Spleen (tissue), 7 donors: ENCODE measurements at regions not wholly inside any gene's neighbourhood (a gene's known extent, or its start where the extent isn't known, plus 50 kb on each side); places are given as distances from the start of the nearest gene placed in this dataset.

ENCODE experiments used
- POLR2A ChIP-seq, 3 donors: fragments of 450-650 bp; IDR thresholded peaks; one replicate each; pipeline ENCODE4 v1.5.1; 2017; ENCODE audit warnings: antibody characterized with exemption in 3 of 3, mild to moderate bottlenecking in 1 of 3
- TF ChIP-seq, protein P1 (sequence below), 11 experiments: fragments of 200-600 bp in 7 of 11; fragments of 450-650 bp in 4 of 11; sonication (generic) in 4 of 11; IDR thresholded peaks in 8 of 11; conservative IDR thresholded peaks in 3 of 11; 1 replicate in 7 of 11; 2 replicates in 4 of 11; pipeline versions ENCODE4 v1.4.0 to v1.8.0; 2016 to 2021; ENCODE audit warnings: antibody characterized with exemption in 11 of 11, inconsistent platforms in 4 of 11, mild to moderate bottlenecking in 1 of 11
- donor health status: DM: no; HTN: no; CAD: no; lungs with moderate emphysema.
- donor health status: DM: no; HTN: no; CAD: no.
- donor health status: DM: no; HTN: no; CAD: no.

- TF ChIP-seq, protein P1, sequence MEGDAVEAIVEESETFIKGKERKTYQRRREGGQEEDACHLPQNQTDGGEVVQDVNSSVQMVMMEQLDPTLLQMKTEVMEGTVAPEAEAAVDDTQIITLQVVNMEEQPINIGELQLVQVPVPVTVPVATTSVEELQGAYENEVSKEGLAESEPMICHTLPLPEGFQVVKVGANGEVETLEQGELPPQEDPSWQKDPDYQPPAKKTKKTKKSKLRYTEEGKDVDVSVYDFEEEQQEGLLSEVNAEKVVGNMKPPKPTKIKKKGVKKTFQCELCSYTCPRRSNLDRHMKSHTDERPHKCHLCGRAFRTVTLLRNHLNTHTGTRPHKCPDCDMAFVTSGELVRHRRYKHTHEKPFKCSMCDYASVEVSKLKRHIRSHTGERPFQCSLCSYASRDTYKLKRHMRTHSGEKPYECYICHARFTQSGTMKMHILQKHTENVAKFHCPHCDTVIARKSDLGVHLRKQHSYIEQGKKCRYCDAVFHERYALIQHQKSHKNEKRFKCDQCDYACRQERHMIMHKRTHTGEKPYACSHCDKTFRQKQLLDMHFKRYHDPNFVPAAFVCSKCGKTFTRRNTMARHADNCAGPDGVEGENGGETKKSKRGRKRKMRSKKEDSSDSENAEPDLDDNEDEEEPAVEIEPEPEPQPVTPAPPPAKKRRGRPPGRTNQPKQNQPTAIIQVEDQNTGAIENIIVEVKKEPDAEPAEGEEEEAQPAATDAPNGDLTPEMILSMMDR (IDR thresholded peaks at IDR 0.05 in 8 of 11, conservative IDR thresholded peaks at IDR 0.05 in 3 of 11), result no peak
- TF ChIP-seq POLR2A (IDR thresholded peaks at IDR 0.05), result no peak
Measured at GRCh38 chr4:175238827-175239517, 320.8 kb downstream of the ADAM29 start.
